Fibroblast of the aortic adventitia (primary cell): ENCODE measurements at regions not wholly inside any gene's neighbourhood (a gene's known extent, or its start where the extent isn't known, plus 50 kb on each side); places are given as distances from the start of the nearest gene placed in this dataset.

Source experiments
- DNase-seq: peaks from one replicate; pipeline ENCODE4 v3.0.0-alpha.2; 2010; ENCODE audit warnings: low read depth
- H3K4me3 ChIP-seq: 2 replicates; pipeline ENCODE4 v1.5.1; 2011; ENCODE audit warnings: low read depth, mild to moderate bottlenecking, control low read depth, low read length, moderate library complexity
- CTCF ChIP-seq: IDR thresholded peaks from 2 replicates; pipeline ENCODE4 v1.5.1; 2011; ENCODE audit warnings: mild to moderate bottlenecking, low read length, control low read depth, inconsistent platforms; ENCODE audit not compliant: insufficient read depth

- TF ChIP-seq CTCF, result no peak
- no peak overlapping the region for H3K4me3 ChIP-seq
- DNase-seq, result no peak
Observed at GRCh38 chr2:147660680-147661079, 184.1 kb upstream of the ACVR2A start.

GRCh38 chr2:147659051-147659450, 185.8 kb upstream of the ACVR2A start:
- no peak overlapping the region for H3K4me3 ChIP-seq
- TF ChIP-seq CTCF, result no peak
- no peak for DNase-seq

GRCh38 chr2:147657086-147658000, 187.5 kb upstream of the ACVR2A start:
- no peak for DNase-seq
- no peak for TF ChIP-seq CTCF
- H3K4me3 ChIP-seq, result no peak overlapping the region

GRCh38 chr2:147649998-147650397, 194.8 kb upstream of the ACVR2A start:
- DNase-seq, result no peak
- no peak overlapping the region for H3K4me3 ChIP-seq
- no peak for TF ChIP-seq CTCF

GRCh38 chr2:147649286-147649685, 195.5 kb upstream of the ACVR2A start:
- no peak for DNase-seq
- no peak overlapping the region for H3K4me3 ChIP-seq
- TF ChIP-seq CTCF, result no peak

GRCh38 chr2:147648471-147648870, 196.4 kb upstream of the ACVR2A start:
- no peak for DNase-seq
- no peak overlapping the region for H3K4me3 ChIP-seq
- no peak for TF ChIP-seq CTCF

- TF ChIP-seq CTCF, result no peak
- no peak overlapping the region for H3K4me3 ChIP-seq
- no peak for DNase-seq
Observed at GRCh38 chr2:147647816-147648215, 197.0 kb upstream of the ACVR2A start.
